ENCODE measurements at regions not wholly inside any gene's neighbourhood (a gene's known extent, or its start where the extent isn't known, plus 50 kb on each side); places are given as distances from the start of the nearest gene placed in this dataset.

DNA sequence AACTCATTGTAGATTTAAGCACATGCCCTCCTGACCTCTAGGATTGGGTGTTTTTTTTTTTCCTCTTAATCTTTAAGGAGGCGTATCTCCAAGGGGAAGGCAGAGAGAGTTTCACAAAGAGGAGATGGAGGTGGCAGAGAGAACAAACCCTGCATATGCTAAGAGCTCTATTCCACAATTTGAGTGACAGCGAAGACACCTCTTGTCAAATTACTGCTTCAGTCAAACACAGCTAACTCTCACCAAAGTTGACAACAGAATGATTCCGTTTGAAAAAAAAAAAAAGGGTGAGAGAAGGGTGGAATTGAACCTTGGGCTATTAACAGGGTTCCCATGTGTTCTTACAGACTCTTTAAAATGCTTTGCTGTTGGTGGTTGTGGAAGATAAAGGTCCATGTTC is 112.6 kb downstream of the NXPE2 start:
- TF ChIP-seq, protein P1, sequence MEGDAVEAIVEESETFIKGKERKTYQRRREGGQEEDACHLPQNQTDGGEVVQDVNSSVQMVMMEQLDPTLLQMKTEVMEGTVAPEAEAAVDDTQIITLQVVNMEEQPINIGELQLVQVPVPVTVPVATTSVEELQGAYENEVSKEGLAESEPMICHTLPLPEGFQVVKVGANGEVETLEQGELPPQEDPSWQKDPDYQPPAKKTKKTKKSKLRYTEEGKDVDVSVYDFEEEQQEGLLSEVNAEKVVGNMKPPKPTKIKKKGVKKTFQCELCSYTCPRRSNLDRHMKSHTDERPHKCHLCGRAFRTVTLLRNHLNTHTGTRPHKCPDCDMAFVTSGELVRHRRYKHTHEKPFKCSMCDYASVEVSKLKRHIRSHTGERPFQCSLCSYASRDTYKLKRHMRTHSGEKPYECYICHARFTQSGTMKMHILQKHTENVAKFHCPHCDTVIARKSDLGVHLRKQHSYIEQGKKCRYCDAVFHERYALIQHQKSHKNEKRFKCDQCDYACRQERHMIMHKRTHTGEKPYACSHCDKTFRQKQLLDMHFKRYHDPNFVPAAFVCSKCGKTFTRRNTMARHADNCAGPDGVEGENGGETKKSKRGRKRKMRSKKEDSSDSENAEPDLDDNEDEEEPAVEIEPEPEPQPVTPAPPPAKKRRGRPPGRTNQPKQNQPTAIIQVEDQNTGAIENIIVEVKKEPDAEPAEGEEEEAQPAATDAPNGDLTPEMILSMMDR (IDR thresholded peaks at IDR 0.05) = no peak
- TF ChIP-seq POLR2A (IDR thresholded peaks at IDR 0.05) = no peak
